ENCODE measurements at regions not wholly inside any gene's neighbourhood (a gene's known extent, or its start where the extent isn't known, plus 50 kb on each side); places are given as distances from the start of the nearest gene placed in this dataset.

DNA sequence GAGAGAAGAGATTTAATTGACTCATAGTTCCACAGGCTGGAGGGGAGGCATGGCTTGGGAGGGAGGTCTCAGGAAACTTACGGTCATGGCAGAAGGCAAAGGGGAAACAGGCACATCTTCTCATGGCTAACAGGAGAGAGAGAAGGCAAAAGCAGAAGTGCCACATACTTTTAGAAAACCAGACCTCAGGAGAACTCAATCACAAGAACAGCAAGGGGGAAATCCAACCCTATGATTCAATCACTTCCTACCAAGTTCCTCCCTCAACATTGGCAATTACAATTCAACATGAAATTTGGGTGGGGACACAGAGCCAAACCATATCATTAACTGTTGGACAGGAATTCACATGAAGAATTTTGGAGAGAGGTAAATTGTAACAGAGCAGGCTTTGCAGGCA lies 485.3 kb upstream of the PITX2 start:
- TF ChIP-seq, protein P1, sequence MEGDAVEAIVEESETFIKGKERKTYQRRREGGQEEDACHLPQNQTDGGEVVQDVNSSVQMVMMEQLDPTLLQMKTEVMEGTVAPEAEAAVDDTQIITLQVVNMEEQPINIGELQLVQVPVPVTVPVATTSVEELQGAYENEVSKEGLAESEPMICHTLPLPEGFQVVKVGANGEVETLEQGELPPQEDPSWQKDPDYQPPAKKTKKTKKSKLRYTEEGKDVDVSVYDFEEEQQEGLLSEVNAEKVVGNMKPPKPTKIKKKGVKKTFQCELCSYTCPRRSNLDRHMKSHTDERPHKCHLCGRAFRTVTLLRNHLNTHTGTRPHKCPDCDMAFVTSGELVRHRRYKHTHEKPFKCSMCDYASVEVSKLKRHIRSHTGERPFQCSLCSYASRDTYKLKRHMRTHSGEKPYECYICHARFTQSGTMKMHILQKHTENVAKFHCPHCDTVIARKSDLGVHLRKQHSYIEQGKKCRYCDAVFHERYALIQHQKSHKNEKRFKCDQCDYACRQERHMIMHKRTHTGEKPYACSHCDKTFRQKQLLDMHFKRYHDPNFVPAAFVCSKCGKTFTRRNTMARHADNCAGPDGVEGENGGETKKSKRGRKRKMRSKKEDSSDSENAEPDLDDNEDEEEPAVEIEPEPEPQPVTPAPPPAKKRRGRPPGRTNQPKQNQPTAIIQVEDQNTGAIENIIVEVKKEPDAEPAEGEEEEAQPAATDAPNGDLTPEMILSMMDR (conservative IDR thresholded peaks at IDR 0.05; ENCODE audit: low read depth, low read length), result no peak
- DNase-seq (ENCODE audit: low read depth), result no peak
- H3K4me3 ChIP-seq (ENCODE audit: low read depth, low read length), result no peak overlapping the region

DNA sequence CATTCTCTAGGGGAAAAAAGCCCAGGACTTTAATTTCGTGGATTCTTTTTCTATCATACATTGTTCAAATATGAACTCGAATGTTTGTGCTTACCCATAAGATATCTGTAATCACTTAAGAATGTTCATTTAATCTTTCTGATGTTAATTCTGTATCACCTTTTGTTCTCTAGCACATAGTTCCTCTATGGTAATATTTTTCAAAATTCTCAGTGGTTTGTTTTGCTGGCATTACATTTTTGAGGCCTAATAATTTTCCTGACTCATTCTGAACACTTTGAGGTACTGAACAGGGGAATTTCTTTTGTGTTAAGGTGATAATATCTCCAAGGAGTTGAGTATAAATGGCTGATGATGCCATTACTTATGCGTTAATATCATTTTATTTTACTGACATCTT lies 490.7 kb upstream of the PITX2 start:
- DNase-seq (ENCODE audit: low read depth), result no peak
- TF ChIP-seq, protein P1 (conservative IDR thresholded peaks at IDR 0.05; ENCODE audit: low read depth, low read length), result no peak
- H3K4me3 ChIP-seq (ENCODE audit: low read depth, low read length), result no peak overlapping the region

DNA sequence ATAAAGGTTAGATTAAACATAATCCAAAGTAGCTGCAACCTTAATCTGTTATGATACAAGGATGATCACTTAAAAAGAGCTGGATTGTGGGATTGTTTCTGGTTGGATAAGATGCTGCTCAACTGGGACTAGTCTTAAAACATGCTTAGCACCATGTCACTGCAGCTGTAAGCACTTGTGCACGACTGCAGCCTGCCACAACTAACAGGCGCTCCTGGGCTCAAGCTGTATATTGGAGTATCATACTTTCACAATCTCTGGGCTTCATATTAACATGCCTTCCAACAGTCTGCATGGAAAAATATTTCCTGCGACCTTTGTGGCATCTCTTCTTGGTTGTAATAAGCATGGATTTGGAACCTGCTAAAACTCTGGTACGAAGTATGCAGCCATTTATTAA lies 493.0 kb upstream of the PITX2 start:
- TF ChIP-seq, protein P1 (conservative IDR thresholded peaks at IDR 0.05; ENCODE audit: low read depth, low read length), result no peak
- H3K4me3 ChIP-seq (ENCODE audit: low read depth, low read length), result no peak overlapping the region
- no peak for DNase-seq (ENCODE audit: low read depth)

GRCh38 chr4:111120191-111120590 lies 497.3 kb upstream of the PITX2 start:
- no peak for DNase-seq (ENCODE audit: low read depth)
- TF ChIP-seq, protein P1 (conservative IDR thresholded peaks at IDR 0.05; ENCODE audit: low read depth, low read length), result no peak
- no peak overlapping the region for H3K4me3 ChIP-seq (ENCODE audit: low read depth, low read length)

GRCh38 chr4:111126340-111126739 lies 503.5 kb upstream of the PITX2 start:
- H3K4me3 ChIP-seq (ENCODE audit: low read depth, low read length), result no peak overlapping the region
- DNase-seq (ENCODE audit: low read depth), result no peak
- TF ChIP-seq, protein P1 (conservative IDR thresholded peaks at IDR 0.05; ENCODE audit: low read depth, low read length), result no peak

DNA sequence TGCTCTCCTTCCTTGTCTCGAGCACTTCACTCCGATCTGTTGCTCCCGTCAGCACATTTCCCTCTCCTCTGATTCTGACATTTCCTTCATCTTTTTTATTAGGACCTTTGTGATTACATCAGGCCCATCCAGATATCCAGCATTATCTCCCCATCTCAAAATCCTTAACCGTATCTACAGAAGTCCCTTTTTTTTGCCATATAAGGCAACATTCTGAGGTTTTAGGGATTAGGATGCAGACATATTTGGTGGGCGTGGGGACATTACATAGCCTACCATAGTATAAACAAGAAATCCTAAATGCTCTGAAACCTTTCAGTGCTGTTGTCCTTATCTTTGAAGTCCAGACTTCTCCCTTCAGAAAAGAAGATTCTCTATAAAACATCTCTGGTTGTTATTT lies 505.0 kb upstream of the PITX2 start:
- DNase-seq (ENCODE audit: low read depth), result no peak
- H3K4me3 ChIP-seq (ENCODE audit: low read depth, low read length), result no peak overlapping the region
- TF ChIP-seq, protein P1 (conservative IDR thresholded peaks at IDR 0.05; ENCODE audit: low read depth, low read length), result no peak

DNA sequence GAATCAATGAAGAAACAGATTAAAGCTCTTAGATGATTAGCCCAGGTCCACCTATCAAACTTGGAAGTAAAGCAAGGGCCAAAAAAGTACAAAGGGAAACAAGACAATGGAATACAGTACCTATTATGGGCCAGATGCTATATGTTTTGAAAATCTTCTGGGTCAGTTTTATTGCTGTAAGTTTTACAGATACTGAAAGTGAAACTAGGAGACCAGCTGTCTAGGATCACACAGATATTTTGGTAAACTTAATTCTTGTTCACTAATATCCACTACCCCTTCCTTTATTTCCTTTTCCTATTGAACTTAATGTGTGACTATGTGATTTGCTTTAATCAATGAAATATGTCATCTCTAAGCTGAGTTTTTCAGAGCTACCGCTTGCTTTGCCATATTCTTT lies 505.4 kb upstream of the PITX2 start:
- TF ChIP-seq, protein P1 (conservative IDR thresholded peaks at IDR 0.05; ENCODE audit: low read depth, low read length), result no peak
- H3K4me3 ChIP-seq (ENCODE audit: low read depth, low read length), result no peak overlapping the region
- DNase-seq (ENCODE audit: low read depth), result no peak
